ENCODE measurements at regions not wholly inside any gene's neighbourhood (a gene's known extent, or its start where the extent isn't known, plus 50 kb on each side); places are given as distances from the start of the nearest gene placed in this dataset.

GRCh38 chr9:103304797-103305196, 309.7 kb downstream of the CYLC2 start:
- TF ChIP-seq POLR2AphosphoS5 (IDR thresholded peaks at IDR 0.05; ENCODE audit: low read depth, low read length) (no peak), POLR2A (IDR thresholded peaks at IDR 0.05; ENCODE audit: low read depth, low read length) (no peak), TAF1 (IDR thresholded peaks at IDR 0.05; ENCODE audit: borderline replicate concordance, low read depth, low read length) (no peak)
